NCI-H510A (cell line): ENCODE measurements at regions not wholly inside any gene's neighbourhood (a gene's known extent, or its start where the extent isn't known, plus 50 kb on each side); places are given as distances from the start of the nearest gene placed in this dataset.

ENCODE experiments used
- DNase-seq: peaks from one replicate; lab custom pipeline; 2025; lab: John Stamatoyannopoulos, UW

DNA sequence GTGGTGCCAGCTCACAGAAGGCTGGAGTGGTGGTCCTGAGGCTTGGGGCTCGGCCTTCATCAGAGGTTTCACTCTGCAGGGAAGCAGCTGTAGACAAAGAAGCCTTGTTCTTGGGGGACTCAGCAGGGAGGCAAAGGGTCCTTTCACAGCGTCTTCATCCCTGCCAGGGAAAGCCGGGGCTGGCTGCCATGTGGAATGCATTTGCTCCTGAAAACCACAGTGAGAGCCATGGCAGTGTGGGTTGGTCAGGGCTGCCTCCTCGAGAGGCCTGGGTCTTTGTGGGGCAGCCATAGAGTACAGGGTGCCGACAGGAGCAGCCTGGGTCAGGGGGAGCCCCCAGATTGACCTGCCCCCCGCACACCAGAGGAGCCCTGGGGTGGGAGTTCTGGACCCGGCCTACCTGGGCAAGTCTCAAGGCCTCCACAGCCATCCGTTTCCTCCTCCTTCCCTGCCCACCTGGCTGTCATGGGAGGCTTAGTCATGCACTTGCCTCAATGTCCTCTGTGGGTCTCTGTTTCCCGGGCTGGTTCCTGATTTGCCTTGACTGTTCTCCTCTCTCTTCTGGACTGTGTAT lies 144.0 kb downstream of the CDC5L start:
- no peak for DNase-seq

DNA sequence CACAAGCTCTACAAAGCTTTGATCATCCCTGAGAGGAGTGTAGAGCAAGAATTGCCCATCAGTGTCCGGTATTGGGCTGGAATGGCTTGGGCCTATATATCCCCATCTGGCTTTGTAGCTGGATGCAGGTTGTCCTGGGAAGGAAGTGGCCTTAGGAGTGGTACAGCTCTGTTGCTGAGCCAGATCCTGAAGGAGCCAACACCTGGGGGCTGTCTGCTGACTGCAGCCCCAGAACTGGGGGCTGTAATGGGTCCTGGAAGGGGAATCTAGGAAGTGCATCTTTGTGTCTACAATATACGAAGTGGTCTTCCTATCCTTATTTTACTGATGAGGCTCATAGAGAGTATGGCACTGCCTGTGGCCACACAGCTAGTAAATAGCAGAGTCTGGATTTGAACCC lies 145.9 kb downstream of the CDC5L start:
- no peak for DNase-seq

GRCh38 chr6:44534291-44534690 lies 146.8 kb downstream of the CDC5L start:
- no peak for DNase-seq

- no peak for DNase-seq
Measured at GRCh38 chr6:44535446-44535845, 147.9 kb downstream of the CDC5L start.

- DNase-seq: no peak
Measured at GRCh38 chr6:44535967-44536366, 148.5 kb downstream of the CDC5L start.

DNA sequence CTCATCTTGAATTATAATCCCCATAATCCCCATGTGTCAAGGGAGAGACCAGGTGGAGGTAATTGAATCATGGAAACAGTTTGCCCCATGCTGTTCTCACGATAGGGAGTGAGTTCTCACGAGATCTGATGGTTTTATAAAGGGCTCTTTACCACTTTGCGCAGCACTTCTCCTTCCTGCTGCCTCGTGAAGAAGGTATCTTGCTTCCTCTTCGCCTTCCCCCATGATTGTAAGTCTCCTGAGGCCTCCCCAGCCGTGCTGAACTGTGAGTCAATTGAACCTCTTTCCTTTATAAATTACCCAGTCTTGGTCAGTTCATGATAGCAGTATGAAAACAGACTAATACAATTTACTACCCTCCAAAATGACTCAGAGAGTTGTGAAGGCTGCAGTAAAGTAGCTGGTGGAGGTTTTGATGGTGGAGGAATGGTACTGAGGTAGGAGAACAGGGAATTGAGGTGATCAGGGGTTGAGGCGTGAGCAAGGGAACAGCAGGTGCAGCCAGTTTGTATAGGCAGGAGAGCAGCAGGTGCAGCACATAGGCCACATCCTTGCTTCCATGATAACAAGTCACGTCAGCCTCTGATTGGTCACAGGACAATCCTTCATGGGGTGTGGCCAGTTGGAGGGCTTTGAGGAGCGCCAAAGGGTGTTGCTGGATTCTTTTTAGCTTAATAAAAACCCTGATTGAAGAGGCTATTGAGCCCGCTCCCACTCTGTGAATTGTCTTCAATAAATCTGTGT lies 150.0 kb downstream of the CDC5L start:
- DNase-seq: peak; percentile 68

DNA sequence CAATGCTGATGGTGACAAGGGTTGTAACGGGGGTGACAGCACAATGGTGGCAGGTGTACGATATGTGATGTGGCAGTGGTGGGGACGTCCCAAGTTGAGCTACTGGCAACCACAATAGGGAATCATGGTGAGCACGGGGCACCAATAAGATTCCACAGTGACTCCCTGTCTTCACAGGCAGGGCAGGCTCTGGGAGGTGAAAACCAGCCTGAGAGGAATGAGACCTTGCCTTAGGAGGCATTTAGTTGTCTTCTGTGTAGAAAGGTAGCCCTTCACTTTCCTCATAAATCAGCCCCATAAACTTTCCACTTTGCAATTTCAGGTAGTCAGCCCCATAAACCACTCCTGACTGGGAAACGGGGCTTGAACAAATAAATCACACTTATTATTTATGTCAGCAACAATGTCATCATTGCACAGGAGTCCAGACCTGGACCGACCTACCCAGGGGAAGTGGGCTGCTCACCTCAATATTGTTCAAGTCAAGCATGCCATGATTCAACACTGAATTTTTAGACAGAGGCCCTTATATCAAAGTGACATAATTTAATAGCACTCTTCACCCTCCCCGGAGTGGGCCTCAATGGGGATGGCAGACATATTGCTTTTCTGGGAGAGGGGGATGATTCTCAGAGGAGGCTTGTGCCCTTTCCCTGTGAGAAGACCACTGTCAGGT lies 150.8 kb downstream of the CDC5L start:
- no peak for DNase-seq

DNA sequence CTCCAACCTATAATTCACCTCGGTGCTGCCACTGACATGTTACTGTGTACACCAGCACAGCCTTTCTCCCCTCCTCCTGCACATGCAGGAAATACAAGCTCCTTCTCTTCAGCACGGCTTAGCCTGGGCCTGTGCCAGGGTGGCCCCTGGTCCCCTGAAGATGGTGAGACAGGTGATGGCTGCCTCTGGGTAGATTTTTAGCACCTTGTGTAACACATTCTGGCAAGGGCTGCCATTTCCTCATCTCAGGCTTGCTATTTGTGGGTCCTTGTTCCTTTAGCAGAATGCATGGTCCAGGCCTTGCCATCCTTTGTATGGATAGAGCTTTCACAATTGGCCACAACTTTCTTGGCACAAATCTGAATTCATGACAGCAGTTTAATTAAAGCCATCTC lies 151.3 kb downstream of the CDC5L start:
- DNase-seq: no peak

DNA sequence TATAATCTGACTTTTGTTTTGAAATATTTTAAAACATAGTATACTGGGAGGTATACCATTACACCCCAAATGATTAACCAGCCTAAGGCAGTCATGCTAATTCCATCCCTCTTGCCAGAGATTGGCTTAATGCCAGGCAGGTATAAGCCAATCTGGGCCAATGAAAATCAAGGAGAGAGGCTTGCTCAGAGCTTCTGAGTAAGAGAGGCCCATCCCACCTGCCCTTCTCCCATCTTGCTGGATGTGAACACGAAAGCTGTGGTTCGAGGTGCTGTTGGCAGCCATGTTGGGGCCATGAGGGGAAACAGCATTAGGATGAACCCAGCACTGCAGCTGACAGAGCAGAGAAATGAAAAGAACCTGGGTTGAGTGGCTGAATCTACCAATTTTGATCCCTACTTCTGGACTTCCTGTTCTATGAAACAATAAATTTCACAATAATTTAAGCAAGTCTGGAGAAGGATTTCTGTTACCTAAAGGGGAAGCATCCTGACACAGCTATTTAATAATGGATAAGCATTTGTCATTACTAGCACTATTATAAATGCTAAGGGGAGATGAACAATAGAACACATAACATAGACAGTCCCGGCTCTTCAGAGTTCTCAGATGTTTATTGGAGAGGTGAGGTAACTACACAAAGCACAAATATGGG lies 152.3 kb downstream of the CDC5L start:
- DNase-seq: no peak

GRCh38 chr6:44540881-44541280 lies 153.4 kb downstream of the CDC5L start:
- DNase-seq: no peak

DNA sequence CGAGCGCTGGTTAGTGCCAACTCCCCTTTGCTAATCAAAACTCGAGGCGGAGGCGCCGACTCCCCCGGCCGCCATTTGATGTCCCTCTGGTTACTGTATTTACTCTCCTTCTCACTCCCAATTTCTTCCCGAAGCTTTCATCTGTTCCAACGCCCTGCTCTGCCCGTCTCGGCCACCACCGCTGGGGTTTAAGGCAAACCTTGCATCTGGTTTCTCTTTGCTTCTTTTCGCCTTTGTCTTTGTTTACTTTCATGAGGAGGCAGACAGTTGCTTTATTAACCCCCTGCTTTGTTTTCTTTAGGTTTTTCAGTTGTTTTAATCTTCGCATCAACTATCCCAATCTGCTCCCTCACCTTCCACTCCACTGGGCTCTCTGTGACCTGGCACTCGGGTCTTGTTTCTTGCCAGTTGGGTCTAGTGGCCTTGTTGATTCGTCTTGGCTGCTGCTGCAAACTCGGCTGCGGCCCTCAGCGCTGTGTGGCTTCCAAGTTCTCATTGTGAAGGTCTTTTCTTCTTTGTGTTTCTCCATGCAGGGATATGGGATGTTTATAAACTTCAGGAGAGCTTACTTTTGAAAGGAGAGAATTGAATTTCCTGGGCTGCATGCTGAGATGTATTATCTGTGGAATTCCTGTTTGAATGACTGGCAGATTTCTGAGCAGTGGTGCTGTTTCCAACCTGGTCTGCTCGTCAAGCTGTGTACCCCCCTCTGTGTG lies 155.1 kb downstream of the CDC5L start:
- no peak for DNase-seq

DNA sequence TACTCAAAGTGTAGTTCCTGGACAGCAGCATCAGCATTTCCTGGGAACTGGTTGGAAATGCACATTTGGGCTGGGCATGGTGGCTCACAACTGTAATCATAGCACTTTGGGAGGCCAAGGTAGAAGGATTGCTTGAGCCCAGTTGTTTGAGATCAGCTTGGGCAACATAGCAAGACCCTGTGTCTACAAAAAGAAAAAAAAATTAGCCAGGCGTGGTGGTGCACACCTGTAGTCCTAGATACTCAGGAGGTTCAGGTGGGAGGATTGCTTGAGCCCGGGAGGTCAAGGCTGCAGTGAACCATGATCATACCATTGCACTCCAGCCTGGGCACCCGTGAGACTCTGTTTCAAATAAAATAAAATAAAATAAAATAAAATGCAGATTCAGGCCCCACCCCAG lies 156.2 kb downstream of the CDC5L start:
- DNase-seq: no peak

DNA sequence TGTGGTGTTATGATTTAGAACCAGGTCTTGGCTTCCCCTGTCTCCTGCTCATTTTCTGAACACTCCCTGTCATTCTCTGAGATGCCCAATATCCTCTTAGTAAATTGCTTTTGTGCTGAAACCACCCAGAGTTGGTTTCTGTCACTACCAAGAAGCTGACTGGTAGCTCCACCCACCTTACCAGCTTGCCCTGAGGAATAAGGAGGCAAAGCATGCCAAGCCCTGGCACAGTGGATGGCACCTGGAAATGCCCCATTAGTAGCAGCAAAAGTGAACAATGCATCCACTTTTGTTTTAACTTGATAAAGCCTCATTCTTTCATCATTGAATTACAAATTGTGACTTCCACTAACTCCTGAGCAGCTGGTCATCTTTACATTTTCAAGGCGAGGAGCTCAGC lies 157.7 kb downstream of the CDC5L start:
- DNase-seq: no peak

GRCh38 chr6:44548319-44548718 lies 160.8 kb downstream of the CDC5L start:
- DNase-seq: no peak

DNA sequence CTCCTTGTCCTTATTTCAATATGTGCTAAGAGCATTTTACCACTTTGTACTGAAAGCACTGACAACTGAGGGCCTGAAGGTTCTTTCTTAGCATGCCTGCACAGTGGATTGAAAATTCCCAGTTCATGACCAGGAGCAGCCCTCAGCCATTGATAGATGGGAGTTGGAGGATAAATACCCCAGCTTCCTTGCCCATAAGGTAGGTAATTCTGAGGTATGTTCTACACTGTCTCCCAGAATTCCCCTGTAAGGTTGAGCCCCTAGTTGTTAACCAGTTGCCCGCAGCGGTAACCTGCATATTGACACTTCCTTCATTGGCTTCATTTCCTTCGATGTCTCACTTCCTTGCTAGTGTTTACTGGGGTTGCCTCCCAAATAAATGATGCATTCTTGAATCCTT lies 162.0 kb downstream of the CDC5L start:
- no peak for DNase-seq

DNA sequence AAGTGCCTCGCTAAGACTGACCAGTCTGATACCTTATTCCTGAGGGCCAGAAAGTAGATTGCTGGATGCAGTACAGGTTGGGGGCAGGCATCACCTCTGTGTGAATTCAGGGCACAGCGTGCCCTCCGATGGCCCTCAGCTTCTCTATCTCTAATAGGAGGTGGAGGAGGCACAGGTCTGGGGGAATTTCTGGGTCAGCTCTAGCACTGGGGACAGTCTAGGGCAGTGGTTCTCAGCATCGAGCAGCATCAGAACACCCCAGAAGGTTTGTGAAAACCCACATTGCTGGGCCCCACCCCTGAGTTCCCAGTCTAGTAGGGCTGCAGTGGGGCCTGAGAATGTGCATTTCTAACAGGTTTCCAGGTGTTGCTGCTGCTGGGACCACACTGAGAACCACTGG lies 166.7 kb downstream of the CDC5L start:
- DNase-seq: no peak

DNA sequence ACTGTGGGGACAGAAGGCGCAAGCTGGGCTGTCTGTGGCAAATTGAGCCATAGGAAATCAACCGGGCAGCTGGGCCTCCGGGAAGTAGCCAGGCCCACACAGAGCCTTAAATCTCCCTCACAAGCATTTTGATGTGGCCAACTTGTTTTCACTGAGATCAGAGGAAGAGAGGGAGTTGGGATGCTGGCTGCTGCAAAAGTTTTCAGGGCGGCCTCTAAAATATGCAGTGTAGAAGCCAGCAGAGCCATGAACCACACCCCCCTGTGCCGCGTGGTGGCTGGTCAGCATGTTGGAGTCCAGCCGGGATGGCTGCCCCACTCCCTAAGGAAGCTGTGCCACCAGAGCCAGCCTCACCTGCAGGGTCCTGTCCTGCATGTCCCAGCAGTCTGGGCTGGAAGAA lies 167.4 kb downstream of the CDC5L start:
- DNase-seq: no peak

DNA sequence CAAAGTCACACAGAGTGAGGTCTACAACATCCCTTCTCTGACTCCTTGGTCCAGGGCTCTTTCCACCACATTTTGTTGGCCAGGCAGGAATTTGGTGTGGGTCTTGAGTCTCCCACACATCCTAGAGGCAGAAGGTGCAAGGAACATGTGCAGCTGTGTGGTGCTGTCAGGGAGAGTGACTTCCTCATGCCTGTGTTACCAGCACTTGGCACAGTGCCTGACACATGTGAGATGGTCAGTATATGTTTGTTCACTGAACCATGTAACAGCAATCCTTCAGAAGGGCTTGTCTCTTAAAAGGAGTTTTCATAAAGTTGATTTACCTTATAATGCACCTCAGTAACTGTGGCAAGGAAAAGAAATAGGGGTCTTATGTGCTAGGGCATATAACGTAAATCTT lies 168.5 kb downstream of the CDC5L start:
- DNase-seq: peak; percentile 8

DNA sequence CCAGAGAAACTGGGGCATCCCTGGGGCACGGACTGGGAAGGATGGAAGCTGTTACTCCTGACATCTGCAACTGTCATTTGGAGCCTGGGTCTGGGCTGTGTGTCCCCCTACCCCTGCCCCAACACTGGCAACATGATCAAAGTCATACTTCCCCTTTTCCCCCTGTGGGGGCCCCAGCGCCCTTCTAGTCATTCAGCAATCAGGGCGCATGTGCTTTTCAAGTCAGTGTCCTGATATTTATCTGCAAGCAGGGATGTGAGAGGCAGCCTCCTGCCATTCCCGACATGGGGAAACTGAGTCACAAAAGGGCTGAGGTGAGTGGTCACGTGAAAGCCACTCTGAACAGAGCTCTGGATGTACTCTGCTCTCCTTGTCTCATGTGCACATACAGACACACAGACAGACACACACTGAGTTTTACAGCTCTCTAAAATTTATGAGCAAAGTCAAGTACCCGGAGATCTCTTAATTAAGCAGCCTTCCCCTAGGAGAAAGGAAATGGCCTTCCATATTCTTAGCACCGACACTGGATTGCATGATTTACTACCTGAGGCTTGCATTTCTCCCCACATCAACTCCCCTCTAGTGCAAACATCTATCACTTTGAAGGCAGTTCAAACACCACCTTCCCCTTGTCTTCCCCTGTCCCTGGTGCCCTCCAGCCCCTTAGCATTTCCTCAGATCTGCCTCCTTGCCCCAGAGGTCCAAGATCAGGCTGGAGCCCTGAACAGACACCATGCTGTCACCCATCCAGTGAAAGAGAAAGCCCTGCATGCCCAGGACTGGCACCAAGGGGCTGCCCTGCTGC lies 170.7 kb downstream of the CDC5L start:
- DNase-seq: no peak

- no peak for DNase-seq
Measured at GRCh38 chr6:44558832-44559251, 171.3 kb downstream of the CDC5L start.

DNA sequence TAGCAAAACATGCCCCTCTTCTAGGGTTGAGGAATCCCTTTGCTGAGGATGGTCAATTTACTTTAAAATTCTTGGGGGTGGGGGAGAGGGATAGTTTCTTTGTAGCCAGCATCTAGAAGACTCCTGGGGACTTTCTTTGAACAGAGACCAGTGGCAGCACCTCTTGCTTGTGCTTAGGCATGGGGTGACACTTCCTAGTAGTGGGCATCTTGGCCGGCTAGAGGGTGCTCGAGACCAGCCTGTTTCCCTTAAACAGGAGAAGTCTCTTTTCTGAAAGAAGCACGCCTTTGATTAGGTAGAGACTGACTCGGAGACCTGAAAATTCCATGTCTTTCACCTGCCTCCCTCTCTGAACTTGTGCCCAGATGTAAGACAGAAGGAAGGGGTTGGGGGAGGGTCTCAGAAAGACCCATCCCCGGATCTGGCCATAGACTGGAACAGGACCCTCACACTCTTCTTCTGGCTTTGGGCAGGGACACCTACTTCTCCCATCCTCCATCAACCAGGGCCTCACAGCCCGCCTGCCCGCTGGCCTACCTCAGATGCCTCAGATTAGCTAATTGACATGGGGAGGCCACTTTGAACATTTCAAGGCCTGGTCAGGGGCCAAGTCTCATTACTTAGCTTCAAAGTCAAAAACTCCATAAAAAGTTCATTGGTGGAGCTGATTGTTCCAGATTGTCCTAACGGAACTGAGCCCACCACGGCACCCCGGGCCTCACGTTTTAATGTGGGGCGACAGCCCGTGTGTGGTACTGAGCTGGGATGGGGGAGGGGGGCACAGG lies 172.2 kb downstream of the CDC5L start:
- no peak for DNase-seq
